ENCODE measurements at regions not wholly inside any gene's neighbourhood (a gene's known extent, or its start where the extent isn't known, plus 50 kb on each side); places are given as distances from the start of the nearest gene placed in this dataset.

GRCh38 chr9:27848315-27848714 lies 275.0 kb upstream of the C9orf72 start:
- no peaks in the 10 kb centered on the region for H3K4me1 Mint-ChIP-seq (ENCODE audit: low read depth, unreplicated experiment)
- Histone ChIP-seq H3K4me1 (no peaks in the 10 kb centered on the region), H3K27me3 (replicated peaks; ENCODE audit: control insufficient read depth, insufficient read depth, low read length) (no peaks in the 10 kb centered on the region), H3K36me3 (ENCODE audit: control insufficient read depth, insufficient read depth, low read length) (no peaks in the 10 kb centered on the region), H3K9me3 (no peaks in the 10 kb centered on the region), H3K4me3 (ENCODE audit: low read depth, low read length) (no peak overlapping the region)
- ChIA-PET CTCF (no interaction called here), POLR2A (no interaction called here)
- TF ChIP-seq CTCF (IDR thresholded peaks at IDR 0.05; ENCODE audit: insufficient read depth in 1 of 2, low read depth in 1 of 2, low read length in 1 of 2, severe bottlenecking in 1 of 2, unreplicated experiment in 1 of 2), result no peak
- H3K27ac Mint-ChIP-seq (ENCODE audit: unreplicated experiment), result no peak overlapping the region
- intact Hi-C loops (cut with micrococcal nuclease; ENCODE audit: unreplicated experiment), result no loop called here
- H3K36me3 Mint-ChIP-seq (ENCODE audit: insufficient read depth, unreplicated experiment), result no peaks in the 10 kb centered on the region
- H3K4me3 Mint-ChIP-seq (ENCODE audit: unreplicated experiment), result no peak overlapping the region
- DNase-seq, result no peak
- no TSS peak for BruUV-seq (replicated peaks)
- H3K9me3 Mint-ChIP-seq (ENCODE audit: unreplicated experiment), result no peaks in the 10 kb centered on the region
- no peaks in the 10 kb centered on the region for H3K27me3 Mint-ChIP-seq (ENCODE audit: insufficient read depth, unreplicated experiment)

GRCh38 chr9:27851858-27852257 lies 278.6 kb upstream of the C9orf72 start:
- no peaks in the 10 kb centered on the region for H3K4me1 ChIP-seq
- no peak overlapping the region for H3K4me3 ChIP-seq (ENCODE audit: low read depth, low read length)
- Mint-ChIP-seq H3K36me3 (ENCODE audit: insufficient read depth, unreplicated experiment) (no peaks in the 10 kb centered on the region), H3K27me3 (ENCODE audit: insufficient read depth, unreplicated experiment) (peaks cover 4% of the 10 kb centered on the region), H3K4me3 (ENCODE audit: unreplicated experiment) (no peak overlapping the region), H3K9me3 (ENCODE audit: unreplicated experiment) (no peaks in the 10 kb centered on the region), H3K4me1 (ENCODE audit: low read depth, unreplicated experiment) (no peaks in the 10 kb centered on the region), H3K27ac (ENCODE audit: unreplicated experiment) (no peak overlapping the region)
- intact Hi-C loops (cut with micrococcal nuclease; ENCODE audit: unreplicated experiment), result no loop called here
- TF ChIP-seq CTCF (IDR thresholded peaks at IDR 0.05; ENCODE audit: insufficient read depth in 1 of 2, low read depth in 1 of 2, low read length in 1 of 2, severe bottlenecking in 1 of 2, unreplicated experiment in 1 of 2), result no peak
- H3K27me3 ChIP-seq (replicated peaks; ENCODE audit: control insufficient read depth, insufficient read depth, low read length), result no peaks in the 10 kb centered on the region
- no peak for DNase-seq
- no peaks in the 10 kb centered on the region for H3K36me3 ChIP-seq (ENCODE audit: control insufficient read depth, insufficient read depth, low read length)
- CTCF ChIA-PET, result no interaction called here
- no TSS peak for BruUV-seq (replicated peaks)
- POLR2A ChIA-PET, result no interaction called here
- no peaks in the 10 kb centered on the region for H3K9me3 ChIP-seq

- no peak for DNase-seq
- H3K4me1 Mint-ChIP-seq (ENCODE audit: low read depth, unreplicated experiment), result no peaks in the 10 kb centered on the region
- H3K9me3 Mint-ChIP-seq (ENCODE audit: unreplicated experiment), result no peaks in the 10 kb centered on the region
- POLR2A ChIA-PET, result no interaction called here
- H3K4me1 ChIP-seq, result no peaks in the 10 kb centered on the region
- no TSS peak for BruUV-seq (replicated peaks)
- no peak overlapping the region for H3K4me3 ChIP-seq (ENCODE audit: low read depth, low read length)
- CTCF ChIA-PET, result no interaction called here
- intact Hi-C loops (cut with micrococcal nuclease; ENCODE audit: unreplicated experiment), result no loop called here
- TF ChIP-seq CTCF (IDR thresholded peaks at IDR 0.05; ENCODE audit: insufficient read depth in 1 of 2, low read depth in 1 of 2, low read length in 1 of 2, severe bottlenecking in 1 of 2, unreplicated experiment in 1 of 2), result no peak
- no peaks in the 10 kb centered on the region for H3K27me3 ChIP-seq (replicated peaks; ENCODE audit: control insufficient read depth, insufficient read depth, low read length)
- peaks cover 4% of the 10 kb centered on the region for H3K27me3 Mint-ChIP-seq (ENCODE audit: insufficient read depth, unreplicated experiment)
- no peaks in the 10 kb centered on the region for H3K9me3 ChIP-seq
- no peaks in the 10 kb centered on the region for H3K36me3 ChIP-seq (ENCODE audit: control insufficient read depth, insufficient read depth, low read length)
- H3K4me3 Mint-ChIP-seq (ENCODE audit: unreplicated experiment), result no peak overlapping the region
- H3K36me3 Mint-ChIP-seq (ENCODE audit: insufficient read depth, unreplicated experiment), result no peaks in the 10 kb centered on the region
- H3K27ac Mint-ChIP-seq (ENCODE audit: unreplicated experiment), result no peak overlapping the region
These were observed 280.2 kb upstream of the C9orf72 start for GRCh38 chr9:27853529-27853928.
